GM13977 (cell line): ENCODE measurements at regions not wholly inside any gene's neighbourhood (a gene's known extent, or its start where the extent isn't known, plus 50 kb on each side); places are given as distances from the start of the nearest gene placed in this dataset.

Experiments used
- DNase-seq: peaks from one replicate; pipeline ENCODE4 v3.0.0; 2012; ENCODE audit warnings: low spot score
- in situ Hi-C: fragments of 300-500 bp; cut with MboI; formaldehyde crosslinking; loops from one replicate; pipeline ENCODE4 v1.12.0; 2022; ENCODE audit warnings: low sequenced_read_pairs, low pct_unique_long_range_greater_than_20kb, mixed read lengths, inconsistent platforms; ENCODE audit not compliant: unreplicated experiment
- TF ChIP-seq, protein P1 (sequence below): IDR thresholded peaks from 2 replicates; pipeline ENCODE4 v1.5.1; 2012; ENCODE audit warnings: mild to moderate bottlenecking, control low read depth; ENCODE audit not compliant: insufficient read depth; ENCODE audit errors: extremely low read depth, missing control alignments

DNA sequence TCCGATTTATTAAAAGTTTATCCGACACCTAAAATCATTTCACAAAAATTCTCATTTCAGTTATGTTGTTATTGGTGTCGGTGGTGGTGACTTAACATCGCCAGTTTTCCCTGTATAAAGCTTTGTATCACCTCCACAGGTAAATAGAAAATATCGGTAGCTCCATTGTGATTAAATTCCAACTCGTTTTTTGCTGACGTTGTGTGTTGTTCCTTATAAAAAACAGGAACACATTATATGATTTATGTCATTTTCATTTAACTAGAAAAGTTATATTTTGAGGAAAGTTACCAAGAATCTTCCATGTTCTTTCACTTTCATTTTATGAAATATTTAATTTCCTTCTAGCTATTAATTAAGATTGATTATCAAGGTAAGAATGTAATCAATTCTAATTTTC, 635.9 kb downstream of the CDH18 start:
- TF ChIP-seq, protein P1, sequence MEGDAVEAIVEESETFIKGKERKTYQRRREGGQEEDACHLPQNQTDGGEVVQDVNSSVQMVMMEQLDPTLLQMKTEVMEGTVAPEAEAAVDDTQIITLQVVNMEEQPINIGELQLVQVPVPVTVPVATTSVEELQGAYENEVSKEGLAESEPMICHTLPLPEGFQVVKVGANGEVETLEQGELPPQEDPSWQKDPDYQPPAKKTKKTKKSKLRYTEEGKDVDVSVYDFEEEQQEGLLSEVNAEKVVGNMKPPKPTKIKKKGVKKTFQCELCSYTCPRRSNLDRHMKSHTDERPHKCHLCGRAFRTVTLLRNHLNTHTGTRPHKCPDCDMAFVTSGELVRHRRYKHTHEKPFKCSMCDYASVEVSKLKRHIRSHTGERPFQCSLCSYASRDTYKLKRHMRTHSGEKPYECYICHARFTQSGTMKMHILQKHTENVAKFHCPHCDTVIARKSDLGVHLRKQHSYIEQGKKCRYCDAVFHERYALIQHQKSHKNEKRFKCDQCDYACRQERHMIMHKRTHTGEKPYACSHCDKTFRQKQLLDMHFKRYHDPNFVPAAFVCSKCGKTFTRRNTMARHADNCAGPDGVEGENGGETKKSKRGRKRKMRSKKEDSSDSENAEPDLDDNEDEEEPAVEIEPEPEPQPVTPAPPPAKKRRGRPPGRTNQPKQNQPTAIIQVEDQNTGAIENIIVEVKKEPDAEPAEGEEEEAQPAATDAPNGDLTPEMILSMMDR = no peak
- no peak for DNase-seq
- in situ Hi-C loops = no loop called here

DNA sequence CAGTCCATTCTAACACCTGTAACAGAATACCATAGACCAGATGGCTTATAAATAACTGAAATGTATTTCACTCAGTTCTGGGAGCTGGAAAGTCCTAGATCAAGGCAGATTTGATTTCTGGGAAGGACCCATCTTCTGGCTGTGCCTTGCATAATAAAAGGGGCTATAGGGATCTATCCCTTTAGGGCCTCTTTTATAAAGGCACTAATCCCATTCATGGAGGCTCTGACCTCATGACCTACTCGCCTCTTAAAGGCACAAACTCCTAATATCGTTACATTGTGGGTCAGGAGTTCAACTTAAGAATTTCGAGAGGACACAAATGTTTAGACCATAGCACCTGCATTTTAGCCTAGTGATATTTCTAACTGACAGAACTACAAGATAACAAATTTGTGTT, 619.0 kb downstream of the CDH18 start:
- in situ Hi-C loops = no loop called here
- TF ChIP-seq, protein P1 = no peak
- DNase-seq = no peak

DNA sequence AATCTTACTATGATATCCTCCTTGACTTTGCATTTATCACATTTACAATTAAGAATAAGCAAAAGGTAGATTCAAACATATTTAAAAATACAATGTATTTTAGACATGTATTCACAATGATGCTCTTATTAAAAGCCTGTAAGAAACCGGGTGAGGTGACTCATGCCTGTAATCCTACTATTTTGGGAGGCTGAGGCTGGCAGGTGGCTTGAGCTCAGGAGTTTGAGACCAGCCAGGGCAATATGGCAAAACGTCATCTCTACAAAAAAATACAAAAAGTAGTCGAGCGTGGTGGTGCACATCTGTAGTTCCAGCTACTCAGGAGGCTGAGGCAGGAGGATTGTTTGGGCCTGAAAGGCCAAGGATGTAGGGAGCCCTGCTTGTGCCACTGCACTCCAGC, 618.4 kb downstream of the CDH18 start:
- in situ Hi-C loops = no loop called here
- TF ChIP-seq, protein P1 = no peak

GRCh38 chr5:19370655-19371386, 617.2 kb downstream of the CDH18 start:
- in situ Hi-C loops = no loop called here
- TF ChIP-seq, protein P1 = no peak
- no peak for DNase-seq

More for the DNA sequence above, 618.4 kb downstream of the CDH18 start:
- no peak for DNase-seq

- TF ChIP-seq, protein P1 = no peak
Observed at GRCh38 chr5:19388391-19388790, 599.6 kb downstream of the CDH18 start.

DNA sequence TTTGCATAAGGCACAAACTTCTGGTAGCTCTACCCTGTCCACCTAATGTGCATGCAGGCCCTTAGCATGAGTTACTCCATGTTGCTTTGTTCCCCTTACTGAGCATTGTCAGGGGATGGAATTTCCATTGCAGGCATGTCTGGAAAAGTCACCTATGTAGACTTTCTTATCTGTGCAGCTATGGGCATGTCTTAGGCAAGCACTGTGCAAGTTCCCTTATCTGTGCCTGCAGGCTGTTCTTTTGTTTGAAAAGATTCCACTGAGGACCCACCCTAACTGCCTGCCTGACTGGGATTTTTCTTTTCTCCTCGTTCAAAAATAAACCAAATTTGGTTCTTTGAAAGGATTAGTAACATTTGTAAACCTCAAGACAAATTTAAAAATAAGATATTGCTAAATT, 587.0 kb downstream of the CDH18 start:
- in situ Hi-C loops = no loop called here
- no peak for DNase-seq
- TF ChIP-seq, protein P1 = no peak

More at GRCh38 chr5:19388391-19388790, 599.6 kb downstream of the CDH18 start:
- in situ Hi-C loops = no loop called here
- no peak for DNase-seq
